HG02763 (cell line): ENCODE measurements at regions not wholly inside any gene's neighbourhood (a gene's known extent, or its start where the extent isn't known, plus 50 kb on each side); places are given as distances from the start of the nearest gene placed in this dataset.

Experiments used
- ATAC-seq: cut with Tn5 transposase; IDR thresholded peaks from one replicate; pipeline ENCODE4 v1.9.1; 2021; ENCODE audit warnings: mild to moderate bottlenecking, moderate library complexity; ENCODE audit not compliant: unreplicated experiment

GRCh38 chr14:30292541-30292940 lies 266.4 kb upstream of the G2E3 start:
- ATAC-seq = no peak

- no peak for ATAC-seq
Observed at GRCh38 chr14:30295980-30296379, 263.0 kb upstream of the G2E3 start.

DNA sequence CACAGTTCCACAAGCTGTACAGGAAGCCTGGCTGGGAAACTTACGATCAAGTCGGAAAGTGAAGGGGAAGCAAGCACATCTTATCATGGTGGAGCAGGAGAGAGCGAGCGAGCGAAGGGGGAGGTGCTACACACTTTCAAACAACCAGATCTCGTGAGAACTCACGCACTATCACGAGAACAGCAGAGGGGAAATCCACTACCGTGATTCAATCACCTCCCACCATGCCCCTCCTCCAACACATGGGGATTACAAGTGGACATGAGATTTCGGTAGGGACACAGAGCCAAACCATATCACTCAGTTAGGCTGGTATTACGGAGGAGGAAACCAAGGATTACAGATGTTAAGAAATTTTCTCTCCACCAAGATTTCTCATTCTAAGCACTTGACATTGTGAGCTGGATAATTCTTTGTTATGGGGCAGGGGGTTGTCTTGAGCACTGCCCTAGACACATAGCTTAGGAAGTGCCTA lies 262.0 kb upstream of the G2E3 start:
- ATAC-seq = no peak

DNA sequence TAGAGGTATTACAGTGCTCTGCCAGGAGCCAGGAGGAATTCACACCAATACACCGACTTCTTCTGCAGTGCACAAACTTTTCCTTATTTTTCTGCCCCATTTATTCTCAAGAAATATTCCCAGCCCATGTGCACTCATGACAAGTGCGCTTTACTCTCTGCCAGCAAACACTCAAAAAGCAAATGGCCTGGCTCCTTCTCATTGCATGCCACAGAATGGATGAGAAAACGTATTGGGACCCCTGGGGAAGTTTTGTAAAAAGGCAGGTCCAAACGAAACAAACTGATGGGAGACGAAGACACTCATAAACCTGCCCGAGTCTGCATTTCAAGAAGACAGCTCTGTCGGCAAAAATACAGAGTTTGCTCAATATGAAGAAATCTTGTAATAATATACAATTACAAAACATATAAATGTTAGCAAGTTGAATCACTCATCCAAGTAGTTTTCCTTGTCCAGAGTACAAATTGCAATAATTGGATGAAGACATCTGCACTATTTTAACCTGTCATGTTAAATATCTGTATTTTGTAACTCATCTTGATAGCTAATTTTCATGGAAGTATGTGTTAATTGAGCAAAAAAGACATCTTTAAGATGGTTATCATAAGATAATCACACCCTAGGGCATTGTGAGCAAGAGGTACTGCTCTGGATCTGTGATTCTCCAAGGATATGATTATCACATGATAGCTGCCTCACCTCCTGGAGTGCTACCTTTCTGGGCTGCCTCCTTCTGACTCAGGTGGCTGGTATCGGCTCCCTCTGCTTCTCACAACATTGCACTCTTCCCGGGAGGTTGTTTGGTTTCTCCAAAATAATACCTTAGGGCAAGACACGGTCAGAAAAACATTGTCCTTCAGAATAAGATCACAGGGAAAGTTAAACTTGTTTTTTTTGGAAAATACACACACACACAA lies 260.8 kb upstream of the G2E3 start:
- no peak for ATAC-seq

DNA sequence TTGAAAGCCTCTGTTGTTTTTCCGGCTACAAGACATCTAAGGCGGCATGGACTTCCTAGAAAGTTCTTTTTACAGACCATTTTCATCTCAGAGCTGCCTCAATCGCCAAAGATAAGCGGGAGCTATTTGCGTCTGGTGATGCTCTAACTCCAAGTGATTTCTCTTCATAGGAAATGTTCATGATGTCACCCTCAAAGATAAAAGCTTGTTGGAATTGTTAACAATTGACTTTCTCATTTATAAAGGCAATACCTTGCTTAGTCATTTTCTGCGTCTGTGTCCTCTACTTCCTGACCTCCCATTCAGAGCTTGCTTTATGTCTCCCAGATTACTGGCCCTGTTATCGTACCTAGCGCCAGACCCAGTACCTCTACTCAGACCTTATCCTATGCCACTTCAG lies 259.0 kb upstream of the G2E3 start:
- ATAC-seq = no peak

- ATAC-seq = no peak
Observed at GRCh38 chr14:30303350-30303749, 255.6 kb upstream of the G2E3 start.

DNA sequence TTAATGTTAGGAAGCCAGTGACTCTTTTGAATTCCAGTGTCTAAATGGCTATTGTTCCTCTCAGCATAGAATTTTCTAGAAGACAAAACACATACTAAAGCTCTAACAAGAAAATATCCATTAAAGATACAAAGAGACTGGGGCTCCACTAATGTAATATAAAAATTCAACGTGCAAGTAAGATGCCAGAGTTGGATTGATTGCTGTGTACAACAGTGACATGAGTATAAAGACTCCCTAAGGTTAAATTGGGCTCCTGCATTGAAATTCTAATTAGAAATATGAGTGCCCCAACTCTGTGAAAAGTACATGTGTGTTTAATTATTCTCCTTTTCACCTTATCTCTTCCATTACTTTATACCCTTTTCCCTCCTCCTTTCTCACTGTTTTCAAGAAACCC lies 253.6 kb upstream of the G2E3 start:
- no peak for ATAC-seq

DNA sequence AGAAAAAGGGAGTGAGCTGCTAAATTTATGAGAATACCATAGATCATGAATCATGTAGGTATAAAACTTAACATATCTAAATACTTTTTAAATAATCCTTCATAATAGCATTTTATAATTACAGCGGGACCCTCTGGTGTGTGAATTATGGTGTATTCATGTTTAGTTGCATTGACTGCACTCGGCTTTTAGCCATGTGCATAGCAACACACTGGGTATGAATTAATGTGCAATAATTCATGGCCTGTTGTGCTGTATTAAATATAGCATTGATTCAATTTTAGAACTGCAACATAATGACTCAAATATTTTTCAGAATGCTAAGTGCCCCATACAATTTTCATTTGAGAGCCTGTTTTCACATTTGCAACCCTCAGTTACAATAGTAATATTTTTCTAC lies 249.6 kb upstream of the G2E3 start:
- ATAC-seq = no peak

DNA sequence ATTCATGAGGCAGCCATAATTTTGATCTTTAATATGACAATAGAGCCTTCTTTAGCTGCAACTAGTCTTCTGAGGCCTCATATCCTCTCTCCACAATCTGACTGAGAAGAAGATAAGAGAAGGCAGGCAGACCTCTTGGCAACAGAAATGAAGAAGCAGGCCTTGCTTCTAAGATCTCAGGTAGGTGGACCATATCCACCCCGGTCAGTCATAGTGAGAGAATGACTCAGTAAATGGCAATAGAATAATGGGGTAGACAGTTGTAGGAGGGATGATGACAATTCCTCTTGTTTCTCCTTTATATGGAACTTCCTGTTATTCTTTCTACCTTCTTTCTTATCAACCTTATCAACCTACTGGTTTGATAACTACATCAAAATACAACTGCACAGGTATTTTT lies 246.7 kb upstream of the G2E3 start:
- ATAC-seq = no peak

DNA sequence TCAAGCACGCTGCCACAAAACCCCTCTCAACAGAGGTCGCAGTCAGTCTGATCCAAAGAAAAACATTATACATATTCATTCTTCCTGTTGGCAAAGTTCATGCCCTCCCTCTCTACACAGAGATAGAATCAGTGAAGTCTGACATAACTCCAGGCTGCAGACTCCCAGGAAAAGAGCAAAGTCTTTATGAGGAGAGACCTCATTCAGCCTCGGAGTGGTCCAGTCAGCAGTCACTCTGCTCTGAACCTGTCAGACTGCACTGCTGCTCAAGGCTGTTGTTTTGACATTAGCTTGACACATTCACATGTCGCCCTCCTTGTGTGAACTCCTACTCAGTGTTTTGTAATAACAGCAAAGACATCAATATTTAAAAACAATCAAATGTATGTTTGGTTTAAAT lies 241.2 kb upstream of the G2E3 start:
- no peak for ATAC-seq

GRCh38 chr14:30322819-30323218 lies 236.1 kb upstream of the G2E3 start:
- no peak for ATAC-seq

GRCh38 chr14:30330033-30330432 lies 228.9 kb upstream of the G2E3 start:
- ATAC-seq = no peak

DNA sequence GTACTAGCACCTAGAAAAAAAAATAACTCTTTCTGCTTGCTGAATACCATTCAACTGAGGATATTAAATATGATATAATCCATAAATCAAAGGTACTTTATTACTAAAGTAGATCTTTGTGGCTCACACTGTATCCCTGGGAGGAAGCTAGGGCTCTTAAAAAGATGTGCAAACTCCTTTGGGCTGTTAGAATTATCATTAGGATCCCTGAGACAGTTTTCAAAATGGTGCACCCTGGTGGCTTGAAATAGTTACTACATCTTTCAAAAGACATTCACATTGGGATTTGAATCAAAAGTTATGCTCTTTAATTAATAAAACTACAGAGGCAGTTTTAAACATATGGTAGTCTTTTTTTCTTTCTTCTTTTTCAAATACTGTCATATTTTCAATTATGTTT lies 228.5 kb upstream of the G2E3 start:
- ATAC-seq = no peak

- ATAC-seq = no peak
Observed at GRCh38 chr14:30331030-30331429, 227.9 kb upstream of the G2E3 start.

DNA sequence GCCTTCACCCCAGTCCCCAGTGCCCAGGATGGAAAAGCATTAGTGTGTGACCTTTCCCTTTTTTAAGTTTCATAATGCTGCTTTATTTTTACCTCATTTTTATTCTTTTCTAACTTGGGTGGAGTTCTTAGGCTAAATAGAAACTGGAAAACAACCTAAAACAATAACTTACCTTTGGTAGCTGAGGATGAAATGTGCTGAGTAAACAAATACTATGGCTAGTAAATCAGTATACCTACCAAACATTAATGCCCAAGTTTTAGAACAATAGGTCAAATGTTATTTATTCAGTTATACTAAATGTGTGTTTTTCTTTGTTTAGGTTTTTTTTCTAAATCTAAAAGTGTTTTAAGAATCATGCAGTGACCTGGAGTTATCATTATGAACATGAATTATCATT lies 226.6 kb upstream of the G2E3 start:
- ATAC-seq = no peak

- no peak for ATAC-seq
Observed at GRCh38 chr14:30333934-30334333, 225.0 kb upstream of the G2E3 start.

DNA sequence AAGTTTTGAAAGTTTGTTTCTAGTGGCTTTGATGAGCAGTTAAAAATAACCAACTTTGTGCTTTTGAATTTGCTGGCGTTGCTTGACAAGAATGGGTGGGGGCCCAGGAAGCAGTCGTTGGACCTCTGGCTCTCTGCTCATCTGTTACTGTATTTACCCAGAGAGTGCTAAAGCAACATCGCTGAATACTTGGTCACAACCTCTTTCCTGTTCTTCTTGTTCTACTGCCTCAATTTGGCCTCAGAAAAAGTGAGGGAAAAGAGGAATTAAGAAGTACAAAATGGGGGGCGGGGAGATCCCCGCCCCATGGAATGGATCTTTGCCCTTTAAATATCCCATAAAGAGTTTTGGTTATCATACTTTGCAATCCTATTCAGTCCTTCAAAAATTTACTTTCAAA lies 221.5 kb upstream of the G2E3 start:
- no peak for ATAC-seq

- no peak for ATAC-seq
Observed at GRCh38 chr14:30339311-30339901, 219.6 kb upstream of the G2E3 start.

- ATAC-seq = no peak
Observed at GRCh38 chr14:30340495-30340894, 218.5 kb upstream of the G2E3 start.

DNA sequence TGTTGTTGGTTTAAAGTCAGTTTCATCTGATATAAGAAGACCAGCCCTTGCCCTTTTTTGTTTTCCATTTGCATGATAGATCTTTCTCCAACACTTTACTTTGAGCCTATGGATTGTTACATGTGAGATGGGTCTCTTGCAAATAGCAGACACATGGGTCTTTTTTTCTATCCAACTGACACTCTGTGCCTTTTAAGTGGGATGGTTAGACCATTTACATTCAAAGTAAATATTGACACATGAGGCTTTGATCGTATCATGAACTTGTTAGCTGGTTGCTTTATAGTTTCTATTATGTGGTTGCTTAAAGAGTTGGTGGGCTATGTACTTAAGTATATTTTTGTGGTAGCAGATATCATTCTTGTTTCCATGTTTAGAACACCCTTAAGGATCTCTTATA lies 213.4 kb upstream of the G2E3 start:
- ATAC-seq = no peak

DNA sequence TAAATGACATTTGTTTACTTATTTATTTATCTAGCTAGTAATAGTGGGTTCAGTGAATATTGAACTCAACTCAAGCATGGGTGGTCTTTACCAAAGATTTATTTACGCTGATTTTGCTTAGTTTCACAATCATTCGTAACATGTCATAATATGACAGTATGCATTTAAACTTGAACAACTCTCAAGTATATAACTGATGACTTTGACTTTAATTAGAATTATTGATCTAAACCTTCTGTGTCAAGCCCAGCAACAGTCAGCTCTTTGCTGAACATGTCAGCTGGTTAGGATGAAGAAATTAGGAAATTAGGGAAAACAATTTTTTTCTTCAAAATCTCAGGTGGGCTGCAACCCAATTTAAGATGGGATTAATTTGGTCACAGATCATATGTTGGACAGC lies 210.5 kb upstream of the G2E3 start:
- no peak for ATAC-seq

DNA sequence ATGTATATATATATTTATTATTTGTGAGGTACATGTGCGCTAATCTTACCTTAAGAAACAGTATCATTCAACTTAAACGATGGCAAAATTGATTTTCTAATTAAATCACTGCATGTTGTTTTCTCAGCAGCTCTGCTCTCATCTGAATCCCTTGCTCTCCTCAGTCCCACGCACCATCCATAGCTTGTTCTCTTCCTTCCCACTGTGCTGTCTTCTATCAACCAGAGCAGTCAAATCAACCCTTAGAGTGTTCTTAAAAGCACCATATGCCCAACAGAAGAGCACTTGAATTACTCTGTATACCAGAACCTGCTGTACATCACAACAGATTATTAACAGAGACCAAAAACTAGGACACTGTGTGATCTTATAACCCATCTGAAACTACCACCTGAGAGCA lies 209.4 kb upstream of the G2E3 start:
- no peak for ATAC-seq
